Stomach (tissue), 8 donors: ENCODE measurements at regions not wholly inside any gene's neighbourhood (a gene's known extent, or its start where the extent isn't known, plus 50 kb on each side); places are given as distances from the start of the nearest gene placed in this dataset.

Experiments
- DNase-seq, 2 donors: peaks; one replicate each; pipeline versions ENCODE4 v3.0.0 to v3.0.0-alpha.2; 2013 to 2019
- H3K27ac ChIP-seq, 5 donors: fragments of 200-600 bp in 4 of 5; sonication (generic) in 4 of 5; one replicate each; pipeline ENCODE4 v1.5.1; 2013 to 2019; ENCODE audit warnings: mild to moderate bottlenecking in 1 of 5, moderate library complexity in 1 of 5
- H3K27me3 ChIP-seq, 3 donors: fragments of 200-600 bp; sonication (generic); one replicate each; pipeline ENCODE4 v1.5.1; 2017 to 2019; ENCODE audit warnings: mixed run types in 1 of 3
- H3K36me3 ChIP-seq, 4 donors: fragments of 200-600 bp; sonication (generic); 1 replicate in 3 of 4; 2 replicates in 1 of 4; pipeline ENCODE4 v1.5.1; 2016 to 2019
- H3K4me1 ChIP-seq, 4 donors: fragments of 200-600 bp; sonication (generic); one replicate each; pipeline ENCODE4 v1.5.1; 2016 to 2019
- H3K4me3 ChIP-seq, 4 donors: fragments of 200-600 bp; sonication (generic) in 3 of 4; one replicate each; pipeline ENCODE4 v1.5.1; 2016 to 2019; ENCODE audit warnings: mild to moderate bottlenecking in 1 of 4
- H3K9me3 ChIP-seq, 4 donors: fragments of 200-600 bp; sonication (generic); one replicate each; pipeline ENCODE4 v1.5.1; 2016 to 2019
- CTCF ChIP-seq, 7 experiments: fragments of 450-650 bp in 4 of 7; fragments of 200-600 bp in 3 of 7; sonication (generic) in 3 of 7; IDR thresholded peaks; one replicate each; pipeline ENCODE4 v1.5.1; 2016 to 2019; ENCODE audit warnings: antibody characterized with exemption in 7 of 7, control low read depth in 2 of 7, mild to moderate bottlenecking in 1 of 7
- EP300 ChIP-seq: sonication (generic); formaldehyde crosslinking; IDR thresholded peaks from one replicate; pipeline ENCODE4 v1.6.1; 2017; ENCODE audit warnings: antibody characterized with exemption
- POLR2A ChIP-seq, 4 donors: fragments of 450-650 bp; IDR thresholded peaks; one replicate each; pipeline ENCODE4 v1.6.1; 2016; ENCODE audit warnings: antibody characterized with exemption in 4 of 4, control low read depth in 2 of 4, mild to moderate bottlenecking in 1 of 4, moderate library complexity in 1 of 4
- POLR2AphosphoS5 ChIP-seq, 3 donors: sonication (generic); formaldehyde crosslinking; IDR thresholded peaks; one replicate each; pipeline ENCODE4 v1.6.1; 2016; ENCODE audit warnings: antibody characterized with exemption in 3 of 3
- WGBS, 5 donors: extraction: QIAGEN DNeasy Blood & Tissue Kit in 3 of 5; methylation state at CpG; one replicate each; pipeline versions ENCODE4 v1.1.5 to v1.1.7; 2013 to 2018; 5-methylcytosine and 5-hydroxymethylcytosine counted together
- intact Hi-C: fragments of 100-400 bp; cut with DNase I; formaldehyde crosslinking; loops from one replicate; pipeline ENCODE4 v1.15.1; 2023; ENCODE audit warnings: low total_unique reads
- donor health status: healthy with polysubstance abuse.
- donor health status: Bipolar disorder and iron deficiency.
- donor health status: healthy.

GRCh38 chr13:63853816-63854215, 2438.2 kb upstream of the PCDH20 start:
- intact Hi-C loops: no loop called here
- no peak for DNase-seq
- TF ChIP-seq EP300 (no peak), POLR2A (IDR thresholded peaks at IDR 0.05) (no peak), CTCF (IDR thresholded peaks at IDR 0.05) (no peak), POLR2AphosphoS5 (IDR thresholded peaks at IDR 0.05) (no peak)
- Histone ChIP-seq H3K4me3 (no peak overlapping the region), H3K27ac (no peak overlapping the region), H3K4me1 (no peaks in the 10 kb centered on the region), H3K27me3 (no peaks in the 10 kb centered on the region), H3K36me3 (no peaks in the 10 kb centered on the region), H3K9me3 (no peaks in the 10 kb centered on the region)
- 71 to 77% (median 72%) methylated on average over 2 of the region's 2 CpGs for WGBS, 5 donors

- H3K4me3 ChIP-seq: no peak overlapping the region
- no peak for DNase-seq
- no peak overlapping the region for H3K27ac ChIP-seq
- H3K4me1 ChIP-seq: no peaks in the 10 kb centered on the region
- intact Hi-C loops: no loop called here
- TF ChIP-seq EP300: no peak
- no peak for TF ChIP-seq POLR2A (IDR thresholded peaks at IDR 0.05)
- TF ChIP-seq CTCF (IDR thresholded peaks at IDR 0.05): no peak
- H3K9me3 ChIP-seq: no peaks in the 10 kb centered on the region
- H3K27me3 ChIP-seq: no peaks in the 10 kb centered on the region
- WGBS, 5 donors: 90 to 95% (median 92%) methylated on average over 2 of the region's 2 CpGs
- no peaks in the 10 kb centered on the region for H3K36me3 ChIP-seq
Measured at GRCh38 chr13:63851526-63851925, 2435.9 kb upstream of the PCDH20 start.

- TF ChIP-seq POLR2AphosphoS5 (IDR thresholded peaks at IDR 0.05) (no peak), EP300 (no peak), POLR2A (IDR thresholded peaks at IDR 0.05) (no peak), CTCF (IDR thresholded peaks at IDR 0.05) (no peak)
- peaks cover 0 to 48% (median 28%) of the 10 kb centered on the region in 4 donors for H3K9me3 ChIP-seq
- intact Hi-C loops: no loop called here
- DNase-seq: no peak
- H3K4me1 ChIP-seq: no peaks in the 10 kb centered on the region
- no peaks in the 10 kb centered on the region for H3K36me3 ChIP-seq
- no peaks in the 10 kb centered on the region for H3K27me3 ChIP-seq
- H3K4me3 ChIP-seq: no peak overlapping the region
- 94 to 98% (median 98%) methylated on average over 16 to 42 of the region's 42 CpGs for WGBS, 5 donors
- H3K27ac ChIP-seq: no peak overlapping the region
Measured at GRCh38 chr13:63843766-63844699, 2428.4 kb upstream of the PCDH20 start.

GRCh38 chr13:63842102-63842501, 2426.5 kb upstream of the PCDH20 start:
- H3K36me3 ChIP-seq: no peaks in the 10 kb centered on the region
- peaks cover 0 to 60% (median 33%) of the 10 kb centered on the region in 4 donors for H3K9me3 ChIP-seq
- H3K27me3 ChIP-seq: no peaks in the 10 kb centered on the region
- TF ChIP-seq POLR2AphosphoS5 (IDR thresholded peaks at IDR 0.05) (no peak), EP300 (no peak)
- intact Hi-C loops: no loop called here
- H3K27ac ChIP-seq: no peak overlapping the region
- H3K4me1 ChIP-seq: no peaks in the 10 kb centered on the region
- DNase-seq: no peak
- no peak overlapping the region for H3K4me3 ChIP-seq
- 91 to 96% (median 93%) methylated on average over 4 to 17 of the region's 17 CpGs for WGBS, 5 donors
